CD4-positive, alpha-beta T cell treated with Interleukin-1 beta for 1 hour (primary cell): ENCODE measurements at regions not wholly inside any gene's neighbourhood (a gene's known extent, or its start where the extent isn't known, plus 50 kb on each side); places are given as distances from the start of the nearest gene placed in this dataset.

Source experiments
- DNase-seq, 2 donors: peaks; one replicate each; pipeline ENCODE4 v3.0.0-alpha.2; 2020 to 2022

DNA sequence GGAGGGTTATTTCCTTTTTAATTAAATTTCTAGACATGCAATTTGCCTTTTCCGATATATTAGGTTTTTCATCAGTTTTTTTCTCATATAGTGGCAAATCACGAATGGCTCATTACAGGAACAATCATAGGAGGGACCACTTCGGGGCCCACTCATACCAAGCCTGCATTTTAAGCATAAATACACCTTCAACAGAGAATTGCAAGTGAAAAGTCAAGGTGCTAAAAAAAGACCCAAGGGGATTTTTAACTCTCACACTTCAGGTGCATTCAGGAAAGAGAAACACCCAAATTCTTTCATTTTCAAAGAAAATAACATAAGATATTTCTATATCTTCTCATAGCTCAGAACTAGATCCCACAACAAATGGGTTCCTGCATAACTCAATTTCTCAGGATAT, 979.6 kb upstream of the NR2F2 start:
- DNase-seq: no peak

- DNase-seq: no peak
Observed at GRCh38 chr15:95352631-95353187, 977.8 kb upstream of the NR2F2 start.

GRCh38 chr15:95353512-95353911, 977.0 kb upstream of the NR2F2 start:
- no peak for DNase-seq

GRCh38 chr15:95359966-95360365, 970.5 kb upstream of the NR2F2 start:
- DNase-seq: no peak

- no peak for DNase-seq
Observed at GRCh38 chr15:95362306-95362705, 968.2 kb upstream of the NR2F2 start.

GRCh38 chr15:95363646-95364045, 966.9 kb upstream of the NR2F2 start:
- DNase-seq: no peak

- DNase-seq: no peak
Observed at GRCh38 chr15:95365511-95366107, 964.9 kb upstream of the NR2F2 start.

DNA sequence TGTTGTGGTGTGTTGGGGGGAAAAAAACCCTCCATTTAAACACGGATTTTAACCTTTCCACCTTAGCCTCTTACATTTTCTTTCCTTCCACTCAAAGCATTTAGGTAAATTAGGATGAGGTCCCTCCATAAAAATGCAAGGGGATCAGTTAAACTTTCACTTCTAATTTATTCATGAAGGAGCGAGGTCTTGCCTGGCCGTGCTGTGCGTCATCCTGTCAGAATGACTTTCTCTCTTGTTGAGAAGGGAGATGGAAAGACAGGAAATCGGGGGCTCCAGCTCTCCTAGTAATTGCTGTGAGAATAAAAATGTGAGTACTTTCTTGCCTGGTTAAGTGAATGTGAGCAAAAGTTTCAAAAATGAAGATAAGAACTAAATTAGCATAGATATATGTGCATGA, 962.3 kb upstream of the NR2F2 start:
- no peak for DNase-seq

GRCh38 chr15:95368755-95369601, 961.5 kb upstream of the NR2F2 start:
- DNase-seq: no peak

DNA sequence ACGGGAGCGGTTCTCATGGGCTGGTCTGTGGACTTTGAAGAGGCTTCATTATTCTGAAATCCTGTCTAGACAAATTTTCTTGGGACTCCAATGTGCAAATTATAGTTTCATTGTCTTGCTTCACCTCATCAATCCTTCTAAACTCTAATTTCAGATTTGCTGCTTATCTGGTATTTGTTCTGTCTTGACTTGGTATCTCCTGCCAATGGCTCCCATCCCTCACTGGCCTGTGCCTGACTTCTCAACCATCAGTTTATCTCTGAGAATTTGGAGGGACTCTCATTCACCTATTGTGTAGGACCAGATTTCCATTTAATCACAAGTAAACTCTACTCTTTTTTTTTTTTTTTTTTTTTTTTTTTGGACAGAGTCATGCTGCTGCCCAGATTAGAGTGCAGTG, 960.2 kb upstream of the NR2F2 start:
- DNase-seq: no peak

GRCh38 chr15:95371664-95372063, 958.8 kb upstream of the NR2F2 start:
- no peak for DNase-seq

DNA sequence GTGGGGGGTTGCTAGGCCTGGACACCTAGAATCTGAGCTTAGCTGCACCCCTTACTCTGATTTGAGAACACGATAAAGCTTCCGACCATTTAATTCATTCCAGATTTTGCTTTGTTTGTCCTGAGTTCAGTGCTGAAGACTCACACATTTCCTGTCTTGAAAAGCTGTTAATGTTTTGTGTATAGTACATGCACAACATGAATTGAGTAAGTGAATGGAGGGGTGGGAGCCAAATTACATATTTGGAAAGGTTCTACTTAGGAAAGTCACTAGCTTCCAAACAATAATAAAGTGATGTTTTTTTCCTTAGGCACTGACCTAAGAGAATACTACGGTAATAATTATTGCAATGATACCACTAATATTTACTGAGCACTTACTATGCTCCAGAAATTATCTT, 955.2 kb upstream of the NR2F2 start:
- DNase-seq: no peak

GRCh38 chr15:95377258-95377852, 953.1 kb upstream of the NR2F2 start:
- DNase-seq: no peak

GRCh38 chr15:95394186-95395067, 936.1 kb upstream of the NR2F2 start:
- DNase-seq: no peak

GRCh38 chr15:95400428-95400827, 930.1 kb upstream of the NR2F2 start:
- DNase-seq: no peak

- DNase-seq: no peak
Observed at GRCh38 chr15:95401587-95401986, 928.9 kb upstream of the NR2F2 start.

- no peak for DNase-seq
Observed at GRCh38 chr15:95405447-95405846, 925.1 kb upstream of the NR2F2 start.

- no peak for DNase-seq
Observed at GRCh38 chr15:95407534-95407933, 923.0 kb upstream of the NR2F2 start.

GRCh38 chr15:95409211-95409610, 921.3 kb upstream of the NR2F2 start:
- DNase-seq: no peak

GRCh38 chr15:95409626-95410310, 920.7 kb upstream of the NR2F2 start:
- no peak for DNase-seq

DNA sequence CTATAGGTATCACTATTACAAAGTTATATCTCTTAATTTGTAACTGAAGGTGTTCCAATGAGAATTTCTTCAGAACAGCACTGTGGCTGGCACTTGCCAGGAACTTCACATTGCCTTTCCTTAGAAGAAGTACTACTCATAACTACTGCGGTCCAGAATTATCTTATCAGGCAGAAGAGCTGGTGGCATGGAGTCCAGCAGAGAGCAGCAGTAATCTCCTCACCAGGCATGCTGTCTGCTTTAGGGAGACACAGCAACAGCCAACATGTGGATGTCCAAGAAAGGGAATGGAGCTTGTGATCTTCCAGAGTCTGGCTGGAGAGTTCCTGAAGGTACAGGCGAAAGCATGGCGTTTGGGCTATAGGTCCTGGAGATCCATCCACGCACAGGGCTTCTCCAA, 919.7 kb upstream of the NR2F2 start:
- DNase-seq: no peak

DNA sequence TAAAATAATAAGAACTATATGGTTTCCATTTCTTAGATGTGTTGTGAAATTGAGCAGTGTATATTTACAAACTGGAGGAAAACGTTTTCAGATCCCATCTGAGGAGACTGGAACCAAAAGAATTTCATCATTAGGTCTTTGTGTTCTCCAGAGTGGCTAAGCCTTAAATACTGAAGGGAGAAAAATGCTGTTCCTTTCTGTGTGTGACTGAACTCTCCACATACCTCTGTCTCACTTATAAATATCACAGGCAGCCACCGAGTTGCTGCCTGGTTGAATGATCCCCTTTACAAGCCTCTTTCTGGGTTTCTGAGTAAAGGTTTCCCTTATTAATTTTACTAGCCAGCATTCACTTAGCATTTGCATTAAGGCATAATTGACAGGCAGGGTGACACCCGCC, 913.9 kb upstream of the NR2F2 start:
- DNase-seq: no peak
